22Rv1 (cell line): ENCODE measurements at regions not wholly inside any gene's neighbourhood (a gene's known extent, or its start where the extent isn't known, plus 50 kb on each side); places are given as distances from the start of the nearest gene placed in this dataset.

Experiments
- CTCF ChIP-seq: fragments of 450-650 bp; IDR thresholded peaks from 2 replicates; pipeline ENCODE4 v1.5.1; 2017; ENCODE audit warnings: mild to moderate bottlenecking
- ZFX ChIP-seq: fragments of 450-650 bp; IDR thresholded peaks from 2 replicates; pipeline ENCODE4 v1.6.1; 2017; ENCODE audit warnings: antibody characterized with exemption, borderline replicate concordance

GRCh38 chr16:56111100-56111499, 80.2 kb upstream of the GNAO1 start:
- TF ChIP-seq CTCF (no peak), ZFX (no peak)
